Testis (tissue), 2 donors: ENCODE measurements at regions not wholly inside any gene's neighbourhood (a gene's known extent, or its start where the extent isn't known, plus 50 kb on each side); places are given as distances from the start of the nearest gene placed in this dataset.

Source experiments
- CTCF ChIP-seq, 3 experiments: fragments of 450-650 bp in 2 of 3; fragments of 200-600 bp in 1 of 3; sonication (generic) in 1 of 3; IDR thresholded peaks; one replicate each; pipeline ENCODE4 v1.5.1; 2016 to 2019; ENCODE audit warnings: antibody characterized with exemption in 3 of 3, mild to moderate bottlenecking in 2 of 3, moderate library complexity in 1 of 3
- POLR2A ChIP-seq: fragments of 450-650 bp; IDR thresholded peaks from one replicate; pipeline ENCODE4 v1.6.1; 2017; ENCODE audit warnings: antibody characterized with exemption, mild to moderate bottlenecking, moderate library complexity

- no peak for TF ChIP-seq POLR2A
- no peak for TF ChIP-seq CTCF (IDR thresholded peaks at IDR 0.05)
Measured at GRCh38 chr5:88000877-88001276, 267.8 kb downstream of the TMEM161B start.
